GM21529 (cell line): ENCODE measurements at regions not wholly inside any gene's neighbourhood (a gene's known extent, or its start where the extent isn't known, plus 50 kb on each side); places are given as distances from the start of the nearest gene placed in this dataset.

Experiments
- ATAC-seq: cut with Tn5 transposase; IDR thresholded peaks from one replicate; pipeline ENCODE4 v1.9.1; 2021; ENCODE audit not compliant: unreplicated experiment

GRCh38 chr16:85464383-85465305 lies 148.5 kb upstream of the GSE1 start:
- no peak for ATAC-seq

- ATAC-seq = no peak
Observed at GRCh38 chr16:85465328-85466303, 147.5 kb upstream of the GSE1 start.

- ATAC-seq = no peak
Observed at GRCh38 chr16:85466304-85466700, 146.8 kb upstream of the GSE1 start.

GRCh38 chr16:85466989-85467388 lies 146.1 kb upstream of the GSE1 start:
- no peak for ATAC-seq

- ATAC-seq = no peak
Observed at GRCh38 chr16:85469929-85470590, 143.1 kb upstream of the GSE1 start.

- no peak for ATAC-seq
Observed at GRCh38 chr16:85470873-85471272, 142.2 kb upstream of the GSE1 start.

GRCh38 chr16:85471469-85472431 lies 141.4 kb upstream of the GSE1 start:
- no peak for ATAC-seq

- ATAC-seq = no peak
Observed at GRCh38 chr16:85472514-85472913, 140.6 kb upstream of the GSE1 start.

- no peak for ATAC-seq
Observed at GRCh38 chr16:85473323-85473722, 139.8 kb upstream of the GSE1 start.

GRCh38 chr16:85473909-85474620 lies 139.1 kb upstream of the GSE1 start:
- ATAC-seq = no peak

- ATAC-seq = no peak
Observed at GRCh38 chr16:85474621-85475217, 138.4 kb upstream of the GSE1 start.

GRCh38 chr16:85475233-85475632 lies 137.9 kb upstream of the GSE1 start:
- no peak for ATAC-seq

GRCh38 chr16:85475691-85476300 lies 137.3 kb upstream of the GSE1 start:
- ATAC-seq = no peak

- no peak for ATAC-seq
Observed at GRCh38 chr16:85476389-85476788, 136.7 kb upstream of the GSE1 start.

GRCh38 chr16:85477801-85478363 lies 135.2 kb upstream of the GSE1 start:
- ATAC-seq = no peak

- peak; percentile 36 for ATAC-seq
Observed at GRCh38 chr16:85479972-85480726, 133.0 kb upstream of the GSE1 start.

- ATAC-seq = peak; percentile 49
Observed at GRCh38 chr16:85480727-85481101, 132.4 kb upstream of the GSE1 start.

GRCh38 chr16:85481206-85481605 lies 131.9 kb upstream of the GSE1 start:
- ATAC-seq = no peak
